Trophoblast cell (in vitro differentiated cells and primary cell): ENCODE measurements at regions not wholly inside any gene's neighbourhood (a gene's known extent, or its start where the extent isn't known, plus 50 kb on each side); places are given as distances from the start of the nearest gene placed in this dataset.

Experiments
- DNase-seq, 2 donors: peaks; one replicate each; pipeline ENCODE4 v3.0.0-alpha.2; 2016
- H2AFZ ChIP-seq: 2 replicates; pipeline ENCODE4 v1.6.1; 2013; ENCODE audit warnings: low read length, moderate library complexity, mild to moderate bottlenecking; ENCODE audit not compliant: insufficient read depth, poor library complexity
- H2AK5ac ChIP-seq: 2 replicates; pipeline ENCODE4 v1.6.1; 2013; ENCODE audit warnings: mild to moderate bottlenecking, low read length
- H2BK120ac ChIP-seq: 2 replicates; pipeline ENCODE4 v1.6.1; 2013; ENCODE audit warnings: low read length, mild to moderate bottlenecking, moderate library complexity; ENCODE audit not compliant: insufficient read depth, poor library complexity
- H2BK12ac ChIP-seq: 2 replicates; pipeline ENCODE4 v1.6.1; 2013; ENCODE audit warnings: mild to moderate bottlenecking, low read length, moderate library complexity
- H2BK5ac ChIP-seq: 2 replicates; pipeline ENCODE4 v1.6.1; 2013; ENCODE audit warnings: low read length, low read depth, moderate library complexity, mild to moderate bottlenecking; ENCODE audit not compliant: poor library complexity
- H3K14ac ChIP-seq: 2 replicates; pipeline ENCODE4 v1.6.1; 2013; ENCODE audit warnings: mild to moderate bottlenecking, low read length
- H3K18ac ChIP-seq: 2 replicates; pipeline ENCODE4 v1.6.1; 2013; ENCODE audit warnings: mild to moderate bottlenecking, low read length
- H3K23ac ChIP-seq: 2 replicates; pipeline ENCODE4 v1.6.1; 2013; ENCODE audit warnings: low read length
- H3K27ac ChIP-seq: 2 replicates; pipeline ENCODE4 v1.5.1; 2013; ENCODE audit warnings: low read depth, mild to moderate bottlenecking, inconsistent platforms, low read length, moderate library complexity
- H3K27me3 ChIP-seq: 2 replicates; pipeline ENCODE4 v1.6.1; 2013; ENCODE audit warnings: inconsistent platforms, mild to moderate bottlenecking, low read length, moderate library complexity; ENCODE audit not compliant: insufficient read depth
- H3K36me3 ChIP-seq, 2 experiments: 1 replicate in 1 of 2; 2 replicates in 1 of 2; pipeline ENCODE4 v1.6.1; 2013; ENCODE audit warnings: low read length in 2 of 2, mild to moderate bottlenecking in 2 of 2, moderate library complexity in 1 of 2; ENCODE audit not compliant: insufficient read depth in 2 of 2, control insufficient read depth in 1 of 2
- H3K4ac ChIP-seq: 2 replicates; pipeline ENCODE4 v1.6.1; 2013; ENCODE audit warnings: low read depth, mild to moderate bottlenecking, low read length, moderate library complexity
- H3K4me1 ChIP-seq, 2 experiments: 1 replicate in 1 of 2; 2 replicates in 1 of 2; pipeline ENCODE4 v1.6.1; 2013; ENCODE audit warnings: low read length in 2 of 2, mild to moderate bottlenecking in 2 of 2, moderate library complexity in 1 of 2; ENCODE audit not compliant: insufficient read depth in 2 of 2, control insufficient read depth in 1 of 2
- H3K4me2 ChIP-seq: 2 replicates; pipeline ENCODE4 v1.6.1; 2013; ENCODE audit warnings: inconsistent platforms, mild to moderate bottlenecking, low read length, moderate library complexity
- H3K4me3 ChIP-seq: 2 replicates; pipeline ENCODE4 v1.5.1; 2013; ENCODE audit warnings: mild to moderate bottlenecking, low read depth, low read length, inconsistent platforms
- H3K79me1 ChIP-seq: one replicate; pipeline ENCODE4 v1.6.1; 2013; ENCODE audit warnings: low read length
- H3K79me2 ChIP-seq: 2 replicates; pipeline ENCODE4 v1.6.1; 2013; ENCODE audit warnings: low read length, mild to moderate bottlenecking; ENCODE audit not compliant: control insufficient read depth, insufficient read depth, poor library complexity
- H3K9ac ChIP-seq: 2 replicates; pipeline ENCODE4 v1.6.1; 2013; ENCODE audit warnings: mild to moderate bottlenecking, low read length
- H3K9me3 ChIP-seq: 2 replicates; pipeline ENCODE4 v1.6.1; 2013; ENCODE audit warnings: low read depth, mild to moderate bottlenecking, control low read depth, inconsistent platforms, low read length; ENCODE audit not compliant: insufficient read depth
- H4K12ac ChIP-seq: 2 replicates; pipeline ENCODE4 v1.6.1; 2013; ENCODE audit warnings: low read depth, mild to moderate bottlenecking, low read length, moderate library complexity
- H4K8ac ChIP-seq: 2 replicates; pipeline ENCODE4 v1.6.1; 2013; ENCODE audit warnings: low read depth, mild to moderate bottlenecking, low read length, moderate library complexity
- H4K91ac ChIP-seq: one replicate; pipeline ENCODE4 v1.6.1; 2013; ENCODE audit warnings: low read depth, mild to moderate bottlenecking, low read length, moderate library complexity
- WGBS: extraction: QIAGEN DNeasy Blood & Tissue Kit; methylation state at CpG from one replicate; pipeline ENCODE4 v1.1.7; 2013; ENCODE audit warnings: missing lambda C conversion rate; ENCODE audit not compliant: insufficient read length, insufficient coverage; ENCODE audit errors: extremely low coverage; 5-methylcytosine and 5-hydroxymethylcytosine counted together

- Histone ChIP-seq H3K14ac (no peak overlapping the region), H3K9me3 (peaks cover 5% of the 10 kb centered on the region), H2BK12ac (no peak overlapping the region), H3K4me2 (no peak overlapping the region), H2BK5ac (no peak overlapping the region), H2BK120ac (no peak overlapping the region), H4K91ac (no peak overlapping the region), H3K79me1 (no peaks in the 10 kb centered on the region), H3K36me3 (no peaks in the 10 kb centered on the region), H3K79me2 (no peaks in the 10 kb centered on the region), H4K12ac (no peak overlapping the region), H3K4ac (no peak overlapping the region), H4K8ac (no peak overlapping the region), H2AFZ (no peak overlapping the region), H3K18ac (no peak overlapping the region), H2AK5ac (no peak overlapping the region), H3K4me1 (no peaks in the 10 kb centered on the region), H3K27ac (no peak overlapping the region), H3K9ac (no peak overlapping the region), H3K23ac (no peak overlapping the region), H3K27me3 (no peaks in the 10 kb centered on the region), H3K4me3 (no peak overlapping the region)
- DNase-seq, result no peak
- no CpG with 5 or more reads among the region's 2 CpGs for WGBS
Measured at GRCh38 chr4:188930822-188931221, 791.6 kb downstream of the TRIML1 start.

DNA sequence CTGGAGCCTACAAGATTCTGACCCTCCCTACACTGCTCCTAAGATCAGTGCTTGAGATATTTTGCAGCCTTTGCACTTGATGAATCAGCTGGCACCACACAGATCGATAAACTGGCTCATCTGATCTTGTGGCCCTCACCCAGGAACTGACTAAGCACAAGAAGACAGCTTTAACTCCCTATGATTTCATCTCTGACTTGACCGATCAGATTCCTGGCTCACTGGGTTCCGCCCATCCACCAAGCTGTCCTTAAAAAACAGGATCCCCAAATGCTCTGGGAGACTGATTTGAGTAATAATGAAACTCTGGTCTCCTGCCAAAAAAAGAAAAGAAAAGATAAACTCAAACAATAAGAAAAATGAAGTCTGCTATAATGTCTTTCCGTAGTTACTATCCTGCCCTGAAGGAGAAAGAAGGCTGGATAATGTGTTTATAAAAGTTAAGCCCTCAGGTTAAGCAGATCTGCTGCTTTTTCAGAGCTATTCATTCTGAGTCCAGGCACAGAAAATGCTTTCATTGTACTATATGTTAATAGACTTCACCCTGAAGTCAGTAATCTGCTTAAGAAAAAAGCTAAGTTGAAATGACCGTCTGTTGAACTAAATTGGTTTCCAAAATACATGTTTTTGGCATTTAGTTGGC is 795.2 kb downstream of the TRIML1 start:
- no peak overlapping the region for H3K4me3 ChIP-seq
- DNase-seq, result no peak
- H4K91ac ChIP-seq, result no peak overlapping the region
- no peak overlapping the region for H2BK120ac ChIP-seq
- no peaks in the 10 kb centered on the region for H3K79me1 ChIP-seq
- H2AFZ ChIP-seq, result no peak overlapping the region
- no CpG with 5 or more reads among the region's 5 CpGs for WGBS
- H4K8ac ChIP-seq, result no peak overlapping the region
- H3K79me2 ChIP-seq, result no peaks in the 10 kb centered on the region
- no peak overlapping the region for H3K4me2 ChIP-seq
- peaks cover 5% of the 10 kb centered on the region for H3K9me3 ChIP-seq
- H2AK5ac ChIP-seq, result no peak overlapping the region
- no peak overlapping the region for H3K14ac ChIP-seq
- H3K27ac ChIP-seq, result no peak overlapping the region
- no peak overlapping the region for H3K9ac ChIP-seq
- H3K23ac ChIP-seq, result no peak overlapping the region
- H3K4ac ChIP-seq, result no peak overlapping the region
- H3K18ac ChIP-seq, result no peak overlapping the region
- no peak overlapping the region for H4K12ac ChIP-seq
- H3K4me1 ChIP-seq, result no peaks in the 10 kb centered on the region
- H2BK5ac ChIP-seq, result no peak overlapping the region
- no peaks in the 10 kb centered on the region for H3K36me3 ChIP-seq
- no peaks in the 10 kb centered on the region for H3K27me3 ChIP-seq
- H2BK12ac ChIP-seq, result no peak overlapping the region

DNA sequence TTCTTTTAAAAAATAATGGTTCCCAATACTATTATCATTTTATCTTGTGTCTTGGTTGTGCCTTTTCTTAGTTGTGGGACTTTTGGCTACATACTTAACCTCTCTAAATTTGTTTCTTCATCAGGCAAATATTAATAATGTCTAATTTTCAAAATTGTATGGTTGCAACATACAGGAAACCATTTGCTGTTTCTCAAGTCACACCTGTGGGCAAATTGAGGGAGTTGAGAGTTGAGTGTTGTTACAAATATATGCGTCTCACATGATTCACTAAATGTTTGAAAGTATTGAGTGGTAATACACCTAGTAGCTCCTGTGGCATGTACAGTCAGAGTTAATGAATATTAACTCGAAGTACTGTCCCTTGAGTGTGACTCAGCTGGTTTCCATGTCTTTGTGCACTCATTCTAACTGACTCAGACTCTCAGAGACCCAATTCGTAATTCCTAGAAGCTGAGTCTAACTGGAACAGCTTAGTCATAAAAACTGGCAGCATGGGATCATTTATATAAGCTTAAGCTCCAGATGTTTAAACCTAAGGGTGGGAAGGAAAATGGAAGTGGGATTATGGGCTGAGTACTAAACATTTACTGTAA is 802.4 kb downstream of the TRIML1 start:
- no peak overlapping the region for H3K14ac ChIP-seq
- H3K4me3 ChIP-seq, result no peak overlapping the region
- no peak overlapping the region for H4K8ac ChIP-seq
- H3K23ac ChIP-seq, result no peak overlapping the region
- H3K36me3 ChIP-seq, result no peaks in the 10 kb centered on the region
- DNase-seq, result peak; percentile 46 to 55
- H2BK12ac ChIP-seq, result no peak overlapping the region
- no peak overlapping the region for H4K91ac ChIP-seq
- H3K79me2 ChIP-seq, result no peaks in the 10 kb centered on the region
- no peaks in the 10 kb centered on the region for H3K4me1 ChIP-seq
- H3K9ac ChIP-seq, result no peak overlapping the region
- no peak overlapping the region for H3K4ac ChIP-seq
- no peak overlapping the region for H2AFZ ChIP-seq
- no peaks in the 10 kb centered on the region for H3K79me1 ChIP-seq
- H2AK5ac ChIP-seq, result no peak overlapping the region
- H3K27me3 ChIP-seq, result no peaks in the 10 kb centered on the region
- H3K18ac ChIP-seq, result no peak overlapping the region
- H3K4me2 ChIP-seq, result no peak overlapping the region
- no peak overlapping the region for H2BK120ac ChIP-seq
- H4K12ac ChIP-seq, result no peak overlapping the region
- H2BK5ac ChIP-seq, result no peak overlapping the region
- H3K9me3 ChIP-seq, result no peaks in the 10 kb centered on the region
- no peak overlapping the region for H3K27ac ChIP-seq
- no CpG with 5 or more reads among the region's 3 CpGs for WGBS

DNA sequence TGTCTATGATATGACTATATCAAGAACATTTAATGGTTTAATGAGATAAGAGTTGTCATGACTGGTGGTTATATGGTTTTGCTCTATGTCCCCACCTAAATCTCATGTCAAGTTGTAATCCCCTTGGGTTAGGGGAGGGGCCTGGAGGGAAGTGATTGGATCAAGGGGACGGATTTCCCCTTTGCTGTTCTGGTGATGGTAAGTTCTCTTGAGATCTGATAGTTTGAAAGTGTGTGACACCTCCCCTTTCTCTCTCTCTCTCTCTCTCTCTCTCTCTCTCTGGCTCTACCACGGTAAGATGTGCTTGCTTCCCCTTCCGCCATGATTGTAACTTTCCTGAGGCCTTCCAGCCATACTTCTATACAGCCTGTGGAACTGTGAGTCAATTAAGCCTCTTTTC is 803.4 kb downstream of the TRIML1 start:
- Histone ChIP-seq H3K9ac (no peak overlapping the region), H3K4me1 (no peaks in the 10 kb centered on the region), H3K79me2 (no peaks in the 10 kb centered on the region), H3K23ac (no peak overlapping the region), H3K36me3 (no peaks in the 10 kb centered on the region), H3K4ac (no peak overlapping the region), H3K18ac (no peak overlapping the region), H4K8ac (no peak overlapping the region), H2AK5ac (no peak overlapping the region), H3K4me3 (no peak overlapping the region), H2AFZ (no peak overlapping the region), H2BK12ac (no peak overlapping the region), H3K14ac (no peak overlapping the region), H3K9me3 (no peaks in the 10 kb centered on the region), H2BK5ac (no peak overlapping the region), H3K27ac (no peak overlapping the region), H3K79me1 (no peaks in the 10 kb centered on the region), H3K4me2 (no peak overlapping the region), H2BK120ac (no peak overlapping the region), H4K91ac (no peak overlapping the region), H3K27me3 (no peaks in the 10 kb centered on the region), H4K12ac (no peak overlapping the region)
- no CpG with 5 or more reads among the region's 3 CpGs for WGBS
- no peak for DNase-seq
